Suppressor macrophage treated with lipopolysaccharide for 1 hour (primary cell): ENCODE measurements at regions not wholly inside any gene's neighbourhood (a gene's known extent, or its start where the extent isn't known, plus 50 kb on each side); places are given as distances from the start of the nearest gene placed in this dataset.
A peak's percentile ranks its signal among the peaks of the same experiment; 100 is the strongest.

Experiments used
- DNase-seq, 3 donors: peaks; one replicate each; pipeline ENCODE4 v3.0.0-alpha.2; 2020 to 2022

GRCh38 chr2:205865056-205865455 lies 182.8 kb downstream of the NRP2 start:
- DNase-seq, result peak in 1 of 3 donors; percentile 13

GRCh38 chr2:205864491-205864890 lies 182.2 kb downstream of the NRP2 start:
- peak in 1 of 3 donors; percentile 11 for DNase-seq

DNA sequence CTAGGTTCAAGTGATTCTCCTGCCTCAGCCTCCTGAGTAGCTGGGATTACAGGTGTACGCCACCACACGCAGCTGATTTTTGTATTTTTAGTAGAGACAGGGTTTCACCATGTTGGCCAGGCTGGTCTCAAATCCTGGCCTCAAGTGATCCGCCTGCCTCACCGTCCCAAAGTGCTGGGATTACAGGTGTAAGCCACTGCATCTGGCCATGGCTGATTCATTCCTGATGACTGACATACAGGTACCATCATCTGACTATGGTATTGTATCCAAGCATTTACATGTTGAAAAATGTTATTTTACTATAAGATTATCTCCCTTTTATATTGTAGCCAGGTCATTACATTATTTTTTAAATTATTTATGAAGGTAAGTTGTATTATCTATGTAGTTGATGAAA lies 180.5 kb downstream of the NRP2 start:
- peak in 1 of 3 donors; percentile 6 for DNase-seq

GRCh38 chr2:205860885-205861284 lies 178.6 kb downstream of the NRP2 start:
- no peak for DNase-seq

DNA sequence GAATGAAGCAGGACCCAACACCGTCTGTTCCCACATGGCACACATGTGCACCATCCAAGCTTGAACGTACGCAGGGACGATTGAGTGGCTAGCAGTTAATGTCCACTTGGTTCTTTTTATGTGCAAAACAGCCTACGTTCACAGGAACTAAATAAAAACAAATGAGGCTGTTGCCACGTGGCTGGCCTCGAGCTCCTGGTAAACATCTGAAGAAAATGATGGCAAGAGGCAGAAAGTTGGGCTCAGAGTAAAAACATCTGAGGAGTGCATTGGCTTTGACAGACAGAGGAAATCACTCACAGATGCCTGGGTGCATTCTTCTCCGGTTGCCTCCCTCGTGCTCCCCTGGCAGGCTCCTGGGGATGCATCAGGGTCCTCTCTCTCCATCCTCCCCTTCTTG lies 177.9 kb downstream of the NRP2 start:
- DNase-seq, result peak in 1 of 3 donors; percentile 14

GRCh38 chr2:205858881-205859441 lies 176.7 kb downstream of the NRP2 start:
- peak in 1 of 3 donors; percentile 18 for DNase-seq

DNA sequence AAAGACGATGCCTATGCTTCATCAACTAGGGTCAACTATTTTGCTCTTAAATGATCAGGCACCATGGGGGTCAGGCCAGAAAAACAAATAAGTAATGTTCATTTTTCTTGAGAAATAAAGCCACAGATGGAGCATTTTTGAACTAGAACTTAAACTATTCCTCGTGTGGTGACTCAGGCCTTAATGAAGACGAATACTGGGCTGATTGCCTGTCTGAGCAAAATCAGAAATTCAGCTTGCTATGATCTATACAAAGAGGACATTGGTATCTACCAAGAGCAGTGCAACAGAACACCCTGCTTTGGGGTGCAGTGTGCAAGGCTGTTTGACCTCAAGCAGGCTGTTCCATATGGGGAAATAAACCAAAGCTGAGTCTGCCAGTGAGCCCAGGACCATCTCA lies 176.0 kb downstream of the NRP2 start:
- no peak for DNase-seq

DNA sequence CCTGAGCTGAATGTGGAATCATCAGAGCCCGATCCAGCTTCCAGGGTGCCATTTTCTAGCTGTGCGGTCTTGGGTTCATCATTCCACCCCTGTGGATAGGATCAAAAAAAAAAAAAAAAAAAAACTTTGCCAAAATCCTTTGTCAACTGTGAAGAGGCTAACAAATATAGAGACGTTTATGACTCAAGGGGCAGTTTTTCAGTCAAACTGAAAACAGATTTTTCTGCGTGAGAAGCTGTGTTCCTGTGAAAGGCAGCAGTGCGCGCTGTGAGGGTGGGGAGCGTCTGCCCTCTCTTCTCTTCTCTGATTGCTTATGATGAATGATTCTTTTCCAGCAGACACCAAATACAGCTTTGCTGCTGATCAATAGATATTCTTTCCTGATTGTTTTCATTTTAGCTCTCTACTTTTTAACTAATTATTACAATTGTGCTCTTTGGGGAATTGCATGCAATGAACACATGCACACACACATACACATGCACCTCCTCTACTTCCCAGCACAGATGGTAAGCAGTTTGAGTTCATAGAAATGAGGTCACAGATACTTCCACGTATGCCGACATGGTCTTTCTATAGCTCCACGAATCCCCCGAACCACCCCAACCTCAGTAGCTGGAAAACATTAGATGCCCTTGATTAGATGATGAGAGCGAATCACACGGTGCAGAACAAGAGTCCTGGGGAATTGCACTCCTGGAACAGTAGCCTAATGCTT lies 175.4 kb downstream of the NRP2 start:
- DNase-seq, result peak in 1 of 3 donors; percentile 1

GRCh38 chr2:205852457-205852856 lies 170.2 kb downstream of the NRP2 start:
- no peak for DNase-seq

GRCh38 chr2:205850611-205851010 lies 168.3 kb downstream of the NRP2 start:
- DNase-seq, result no peak

DNA sequence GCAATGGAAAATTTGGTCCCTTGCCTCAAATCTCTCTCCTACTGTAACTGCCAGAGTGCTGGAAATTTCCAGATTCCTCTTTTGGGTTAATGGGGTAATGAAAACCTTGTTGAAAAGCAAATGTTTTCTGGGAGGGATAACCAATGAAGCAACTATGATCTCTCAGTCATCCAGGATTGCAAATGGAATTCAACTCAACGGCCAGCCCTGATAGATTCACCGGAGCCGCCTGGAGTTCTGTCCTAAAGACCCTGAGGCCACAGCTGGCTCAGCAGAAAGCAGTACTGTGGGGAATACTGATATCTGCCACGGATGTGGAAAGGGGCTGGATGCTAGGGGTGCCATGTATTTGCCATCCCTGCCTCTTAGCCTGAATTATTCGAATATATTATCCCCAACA lies 167.8 kb downstream of the NRP2 start:
- no peak for DNase-seq

DNA sequence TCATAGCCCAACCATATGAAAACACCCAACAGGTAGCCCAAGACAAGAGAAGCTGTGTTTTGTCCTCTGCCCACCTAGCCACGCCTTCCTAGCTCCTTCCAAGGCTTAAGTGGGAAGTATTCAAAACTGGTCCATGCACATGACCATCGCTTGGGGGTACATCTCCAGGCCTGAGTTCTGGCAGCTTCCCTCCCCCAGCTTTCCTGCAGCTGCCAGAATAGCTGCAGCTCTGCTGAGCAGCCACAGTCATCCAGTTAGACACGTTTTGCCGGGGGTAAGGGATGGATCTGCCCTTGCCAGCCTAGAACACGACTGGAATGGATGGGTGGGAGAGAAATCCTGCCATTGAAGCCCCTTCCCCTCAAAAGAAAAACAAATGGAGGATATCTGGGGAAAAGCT lies 166.8 kb downstream of the NRP2 start:
- DNase-seq, result no peak

- DNase-seq, result no peak
These were observed 166.3 kb downstream of the NRP2 start for GRCh38 chr2:205848601-205849000.
